Breast epithelium (tissue), 3 donors: ENCODE measurements at regions not wholly inside any gene's neighbourhood (a gene's known extent, or its start where the extent isn't known, plus 50 kb on each side); places are given as distances from the start of the nearest gene placed in this dataset.

Source experiments
- CTCF ChIP-seq, 3 donors: fragments of 450-650 bp; IDR thresholded peaks; one replicate each; pipeline ENCODE4 v1.5.1; 2016 to 2017; ENCODE audit warnings: antibody characterized with exemption in 3 of 3, mild to moderate bottlenecking in 3 of 3, moderate library complexity in 3 of 3
- POLR2A ChIP-seq: fragments of 450-650 bp; IDR thresholded peaks from one replicate; pipeline ENCODE4 v1.6.1; 2016; ENCODE audit warnings: antibody characterized with exemption, mild to moderate bottlenecking, moderate library complexity

GRCh38 chr18:44170208-44170880 lies 510.3 kb upstream of the SETBP1 start:
- TF ChIP-seq POLR2A = no peak
- no peak for TF ChIP-seq CTCF (IDR thresholded peaks at IDR 0.05)
